ENCODE measurements at regions not wholly inside any gene's neighbourhood (a gene's known extent, or its start where the extent isn't known, plus 50 kb on each side); places are given as distances from the start of the nearest gene placed in this dataset.
"Not testable (repeated sequence)": the region's sequence is repeated elsewhere in the genome, so short reads cannot be mapped to it uniquely, and the experiment has no call there.

GRCh38 chr9:34773955-34774354 is 64.0 kb upstream of the CCL21 start:
- no peak for DNase-seq (ENCODE audit: low read depth, low spot score)
- in situ Hi-C loops (cut with HindIII; ENCODE audit: low sequenced_read_pairs): no loop called here
- no peak for TF ChIP-seq CTCF (IDR thresholded peaks at IDR 0.05; ENCODE audit: low read depth, low read length)
- no peak overlapping the region for H3K4me3 ChIP-seq (ENCODE audit: low read depth, low read length)

GRCh38 chr9:34773306-34773910 is 63.5 kb upstream of the CCL21 start:
- DNase-seq (ENCODE audit: low read depth, low spot score): no peak
- TF ChIP-seq CTCF (IDR thresholded peaks at IDR 0.05; ENCODE audit: low read depth, low read length): no peak
- in situ Hi-C loops (cut with HindIII; ENCODE audit: low sequenced_read_pairs): no loop called here
- no peak overlapping the region for H3K4me3 ChIP-seq (ENCODE audit: low read depth, low read length)

- no peak for DNase-seq (ENCODE audit: low read depth, low spot score)
- in situ Hi-C loops (cut with HindIII; ENCODE audit: low sequenced_read_pairs): no loop called here
- TF ChIP-seq CTCF (IDR thresholded peaks at IDR 0.05; ENCODE audit: low read depth, low read length): no peak
Measured at GRCh38 chr9:34771007-34771406, 61.1 kb upstream of the CCL21 start.

GRCh38 chr9:34767087-34767486 is 57.2 kb upstream of the CCL21 start:
- in situ Hi-C loops (cut with HindIII; ENCODE audit: low sequenced_read_pairs): not testable (repeated sequence)

More at GRCh38 chr9:34771007-34771406, 61.1 kb upstream of the CCL21 start:
- no peak overlapping the region for H3K4me3 ChIP-seq (ENCODE audit: low read depth, low read length)

GRCh38 chr9:34760196-34761040 is 50.5 kb upstream of the CCL21 start:
- TF ChIP-seq CTCF (IDR thresholded peaks at IDR 0.05; ENCODE audit: low read depth, low read length): peak; percentile 67
- not testable (repeated sequence) for DNase-seq (ENCODE audit: low read depth, low spot score)

More at GRCh38 chr9:34767087-34767486, 57.2 kb upstream of the CCL21 start:
- H3K4me3 ChIP-seq (ENCODE audit: low read depth, low read length); DNase-seq (ENCODE audit: low read depth, low spot score): not testable (repeated sequence)

More at GRCh38 chr9:34760196-34761040, 50.5 kb upstream of the CCL21 start:
- in situ Hi-C loops (cut with HindIII; ENCODE audit: low sequenced_read_pairs); H3K4me3 ChIP-seq (ENCODE audit: low read depth, low read length): not testable (repeated sequence)
